ENCODE measurements at regions not wholly inside any gene's neighbourhood (a gene's known extent, or its start where the extent isn't known, plus 50 kb on each side); places are given as distances from the start of the nearest gene placed in this dataset.

DNA sequence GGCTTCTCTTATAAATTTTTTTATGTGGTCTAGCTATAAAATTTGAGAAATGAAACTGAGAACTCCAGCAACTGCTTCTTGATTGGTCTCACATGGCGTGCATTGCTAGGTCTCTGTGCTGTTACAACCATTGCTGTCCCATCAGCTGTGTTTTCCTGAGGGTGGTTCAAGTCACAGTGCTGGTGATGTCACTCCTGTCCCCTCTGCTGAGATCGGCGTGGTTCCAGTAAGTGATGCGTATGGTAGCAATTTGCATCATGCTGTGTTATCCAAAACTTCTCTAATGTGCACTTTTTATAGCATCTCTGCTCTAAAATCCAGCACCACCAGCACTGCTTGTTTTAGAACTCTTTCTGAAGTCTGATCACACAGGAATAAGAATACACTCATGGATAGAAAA is 112.6 kb upstream of the ZNF608 start:
- no peak overlapping the region for H3K27ac ChIP-seq

DNA sequence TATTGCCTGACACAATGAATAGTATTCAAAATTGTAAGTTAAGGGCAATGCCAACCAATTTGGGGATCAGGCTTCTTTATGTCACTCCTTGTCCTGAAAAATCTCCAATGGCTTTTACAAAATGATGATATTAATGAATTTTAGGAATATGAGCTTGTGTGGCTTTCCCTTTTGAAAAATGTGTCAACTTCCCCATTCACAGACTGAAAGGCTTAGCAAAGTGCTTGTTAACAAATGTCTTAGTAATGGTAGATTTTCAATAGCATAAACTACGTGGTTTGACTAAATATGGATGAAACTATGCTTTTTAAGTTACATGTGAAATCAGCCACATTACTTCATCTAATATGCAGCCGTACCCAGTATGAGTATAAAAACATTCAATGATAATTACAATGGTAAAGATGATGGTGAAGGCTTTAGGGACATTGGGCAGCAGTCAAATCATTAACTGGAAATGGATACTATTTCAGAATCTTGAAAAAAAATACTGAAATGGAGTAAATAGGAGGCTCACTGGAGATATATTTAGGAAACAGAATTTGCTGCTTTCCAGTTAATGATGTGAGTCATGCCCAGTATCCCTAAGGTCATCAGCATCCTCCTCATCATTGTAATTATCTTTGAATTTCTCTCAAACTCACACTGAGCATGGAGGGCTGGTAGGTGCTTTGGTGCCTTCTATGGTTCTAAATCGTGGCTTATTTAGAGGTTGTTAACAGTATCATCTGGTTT is 113.3 kb upstream of the ZNF608 start:
- 87% methylated on average over 3 of the region's 3 CpGs for WGBS, 2 donors
- Histone ChIP-seq H3K27me3 (no peaks in the 10 kb centered on the region), H3K27ac (no peak overlapping the region), H3K4me3 (replicated peaks in 1 of 3) (no peak overlapping the region), H3K9me3 (no peaks in the 10 kb centered on the region), H3K36me3 (no peaks in the 10 kb centered on the region), H3K4me1 (no peaks in the 10 kb centered on the region)
- TF ChIP-seq, protein P1, sequence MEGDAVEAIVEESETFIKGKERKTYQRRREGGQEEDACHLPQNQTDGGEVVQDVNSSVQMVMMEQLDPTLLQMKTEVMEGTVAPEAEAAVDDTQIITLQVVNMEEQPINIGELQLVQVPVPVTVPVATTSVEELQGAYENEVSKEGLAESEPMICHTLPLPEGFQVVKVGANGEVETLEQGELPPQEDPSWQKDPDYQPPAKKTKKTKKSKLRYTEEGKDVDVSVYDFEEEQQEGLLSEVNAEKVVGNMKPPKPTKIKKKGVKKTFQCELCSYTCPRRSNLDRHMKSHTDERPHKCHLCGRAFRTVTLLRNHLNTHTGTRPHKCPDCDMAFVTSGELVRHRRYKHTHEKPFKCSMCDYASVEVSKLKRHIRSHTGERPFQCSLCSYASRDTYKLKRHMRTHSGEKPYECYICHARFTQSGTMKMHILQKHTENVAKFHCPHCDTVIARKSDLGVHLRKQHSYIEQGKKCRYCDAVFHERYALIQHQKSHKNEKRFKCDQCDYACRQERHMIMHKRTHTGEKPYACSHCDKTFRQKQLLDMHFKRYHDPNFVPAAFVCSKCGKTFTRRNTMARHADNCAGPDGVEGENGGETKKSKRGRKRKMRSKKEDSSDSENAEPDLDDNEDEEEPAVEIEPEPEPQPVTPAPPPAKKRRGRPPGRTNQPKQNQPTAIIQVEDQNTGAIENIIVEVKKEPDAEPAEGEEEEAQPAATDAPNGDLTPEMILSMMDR (IDR thresholded peaks at IDR 0.05) = no peak
- TF ChIP-seq POLR2A (IDR thresholded peaks at IDR 0.05) = no peak
- intact Hi-C loops (cut with DNase I) = no loop called here
- DNase-seq = no peak

More for the DNA sequence above, 112.6 kb upstream of the ZNF608 start:
- no peaks in the 10 kb centered on the region for H3K36me3 ChIP-seq
- H3K27me3 ChIP-seq = no peaks in the 10 kb centered on the region
- intact Hi-C loops (cut with DNase I) = no loop called here
- H3K4me1 ChIP-seq = no peaks in the 10 kb centered on the region
- H3K9me3 ChIP-seq = no peaks in the 10 kb centered on the region
- 81 to 87% methylated on average over 4 of the region's 4 CpGs for WGBS, 2 donors
- H3K4me3 ChIP-seq (replicated peaks in 1 of 3) = no peak overlapping the region
- DNase-seq = no peak
- TF ChIP-seq, protein P1 (IDR thresholded peaks at IDR 0.05) = no peak
- TF ChIP-seq POLR2A (IDR thresholded peaks at IDR 0.05) = no peak

DNA sequence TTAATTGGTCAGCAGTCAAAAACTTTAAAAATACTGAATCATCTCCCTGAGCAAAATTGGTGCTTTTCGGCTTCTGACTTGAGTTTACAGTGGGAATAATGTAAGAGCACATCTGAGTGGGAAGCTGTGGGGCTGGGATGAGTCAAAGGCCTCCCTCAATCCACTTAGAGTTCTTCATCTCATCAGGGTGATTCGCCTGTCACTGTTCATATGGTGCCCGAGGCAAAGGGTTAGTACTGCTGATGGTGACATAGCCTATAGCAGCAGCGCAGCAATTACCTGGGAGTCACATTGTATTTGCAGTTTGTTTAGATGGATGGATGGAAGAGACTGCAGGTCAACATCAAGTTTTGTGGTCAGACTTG is 113.8 kb upstream of the ZNF608 start:
- no peak for TF ChIP-seq POLR2A (IDR thresholded peaks at IDR 0.05)
- TF ChIP-seq, protein P1 (IDR thresholded peaks at IDR 0.05) = no peak
- Histone ChIP-seq H3K36me3 (no peaks in the 10 kb centered on the region), H3K4me3 (replicated peaks in 1 of 3) (no peak overlapping the region), H3K4me1 (no peaks in the 10 kb centered on the region), H3K27me3 (no peaks in the 10 kb centered on the region), H3K9me3 (no peaks in the 10 kb centered on the region), H3K27ac (no peak overlapping the region)
- intact Hi-C loops (cut with DNase I) = no loop called here
- no peak for DNase-seq
- WGBS, 2 donors = 86 to 95% methylated on average over 4 of the region's 4 CpGs

DNA sequence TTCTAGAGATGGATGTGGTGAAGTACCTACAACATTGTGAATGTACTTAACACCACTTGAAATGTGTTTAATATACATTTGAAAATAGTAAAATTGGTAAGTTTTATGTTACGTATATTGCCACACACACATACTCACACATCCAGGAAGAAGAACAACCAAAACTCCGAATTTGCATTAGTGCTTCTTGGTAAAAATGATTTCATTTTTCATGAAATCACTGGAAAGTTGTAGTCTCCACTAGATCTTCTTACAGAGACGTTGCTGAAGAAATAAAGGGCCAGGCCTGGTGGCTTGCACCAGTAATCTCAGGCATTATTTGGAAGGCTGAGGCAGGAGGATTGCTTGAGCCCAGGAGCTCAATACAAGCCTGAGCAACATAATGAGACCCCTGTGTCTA is 118.6 kb upstream of the ZNF608 start:
- Histone ChIP-seq H3K9me3 (no peaks in the 10 kb centered on the region), H3K36me3 (no peaks in the 10 kb centered on the region), H3K27me3 (no peaks in the 10 kb centered on the region), H3K4me1 (no peaks in the 10 kb centered on the region), H3K4me3 (replicated peaks in 1 of 3) (no peak overlapping the region), H3K27ac (no peak overlapping the region)
- DNase-seq = no peak
- WGBS, 2 donors = 91 to 96% methylated on average over 3 of the region's 3 CpGs
- no peak for TF ChIP-seq POLR2A (IDR thresholded peaks at IDR 0.05)
- TF ChIP-seq, protein P1 (IDR thresholded peaks at IDR 0.05) = no peak
- intact Hi-C loops (cut with DNase I) = no loop called here

DNA sequence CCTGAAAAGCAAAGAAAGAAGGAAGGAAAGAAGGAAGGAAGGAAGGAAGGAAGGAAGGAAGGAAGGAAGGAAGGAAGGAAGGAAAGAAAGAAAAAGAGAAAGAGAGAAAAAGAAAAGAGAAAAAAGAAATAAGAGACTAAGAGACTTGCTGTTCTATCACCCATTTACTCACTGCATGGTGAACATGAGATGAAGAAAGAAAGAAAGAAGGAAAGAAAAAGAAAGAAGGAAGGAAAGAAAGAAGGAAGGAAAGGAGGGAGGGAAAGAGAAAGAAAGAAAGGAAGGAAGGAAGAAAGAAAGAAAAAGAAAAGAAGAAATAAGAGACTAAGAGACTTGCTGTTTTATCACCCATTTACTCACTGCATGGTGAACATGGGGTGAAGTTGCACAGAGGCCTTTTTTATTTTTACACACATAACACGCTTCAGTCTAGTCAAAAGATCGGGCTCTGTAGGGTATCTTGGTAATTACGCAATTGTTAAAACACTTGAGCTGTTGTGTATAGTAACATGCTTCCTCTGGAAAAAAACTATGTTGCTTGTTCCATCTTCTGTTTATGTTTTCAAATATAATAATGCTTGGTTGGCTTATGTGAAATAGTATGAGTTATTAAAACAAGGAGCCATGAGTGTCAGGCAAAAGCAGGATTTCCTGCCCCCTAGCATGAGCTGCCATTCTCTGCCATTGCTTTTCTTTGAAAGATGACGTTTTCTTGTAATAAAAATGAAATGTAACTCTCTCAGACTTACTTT is 119.3 kb upstream of the ZNF608 start:
- H3K4me3 ChIP-seq (replicated peaks in 1 of 3) = no peak overlapping the region
- no peak overlapping the region for H3K27ac ChIP-seq

More for the DNA sequence above, 119.3 kb upstream of the ZNF608 start:
- no peak for DNase-seq
- Histone ChIP-seq H3K9me3 (no peaks in the 10 kb centered on the region), H3K4me1 (no peaks in the 10 kb centered on the region), H3K36me3 (no peaks in the 10 kb centered on the region), H3K27me3 (no peaks in the 10 kb centered on the region)
- intact Hi-C loops (cut with DNase I) = no loop called here
- 72 to 76% methylated on average over 4 of the region's 4 CpGs for WGBS, 2 donors
- TF ChIP-seq, protein P1 (IDR thresholded peaks at IDR 0.05) = no peak
- TF ChIP-seq POLR2A (IDR thresholded peaks at IDR 0.05) = no peak
